ENCODE measurements at regions not wholly inside any gene's neighbourhood (a gene's known extent, or its start where the extent isn't known, plus 50 kb on each side); places are given as distances from the start of the nearest gene placed in this dataset.

GRCh38 chr7:124086843-124087242 lies 54.0 kb upstream of the TMEM229A start:
- TF ChIP-seq POLR2AphosphoS5 (IDR thresholded peaks at IDR 0.05; ENCODE audit: low read depth) (no peak), GABPA (IDR thresholded peaks at IDR 0.05; ENCODE audit: low read depth) (no peak), SPI1 (IDR thresholded peaks at IDR 0.05; ENCODE audit: borderline replicate concordance, low read depth) (no peak)
- TF ChIP-seq, protein P1, sequence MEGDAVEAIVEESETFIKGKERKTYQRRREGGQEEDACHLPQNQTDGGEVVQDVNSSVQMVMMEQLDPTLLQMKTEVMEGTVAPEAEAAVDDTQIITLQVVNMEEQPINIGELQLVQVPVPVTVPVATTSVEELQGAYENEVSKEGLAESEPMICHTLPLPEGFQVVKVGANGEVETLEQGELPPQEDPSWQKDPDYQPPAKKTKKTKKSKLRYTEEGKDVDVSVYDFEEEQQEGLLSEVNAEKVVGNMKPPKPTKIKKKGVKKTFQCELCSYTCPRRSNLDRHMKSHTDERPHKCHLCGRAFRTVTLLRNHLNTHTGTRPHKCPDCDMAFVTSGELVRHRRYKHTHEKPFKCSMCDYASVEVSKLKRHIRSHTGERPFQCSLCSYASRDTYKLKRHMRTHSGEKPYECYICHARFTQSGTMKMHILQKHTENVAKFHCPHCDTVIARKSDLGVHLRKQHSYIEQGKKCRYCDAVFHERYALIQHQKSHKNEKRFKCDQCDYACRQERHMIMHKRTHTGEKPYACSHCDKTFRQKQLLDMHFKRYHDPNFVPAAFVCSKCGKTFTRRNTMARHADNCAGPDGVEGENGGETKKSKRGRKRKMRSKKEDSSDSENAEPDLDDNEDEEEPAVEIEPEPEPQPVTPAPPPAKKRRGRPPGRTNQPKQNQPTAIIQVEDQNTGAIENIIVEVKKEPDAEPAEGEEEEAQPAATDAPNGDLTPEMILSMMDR (IDR thresholded peaks at IDR 0.05; ENCODE audit: insufficient read depth, low read length) = no peak

All from HL-60 (cell line).